Sigmoid colon (tissue), 3 donors: ENCODE measurements at regions not wholly inside any gene's neighbourhood (a gene's known extent, or its start where the extent isn't known, plus 50 kb on each side); places are given as distances from the start of the nearest gene placed in this dataset.

Source experiments
- CTCF ChIP-seq, 4 experiments: fragments of 450-650 bp in 3 of 4; fragments of 200-600 bp in 1 of 4; IDR thresholded peaks; one replicate each; pipeline ENCODE4 v1.5.1; 2016 to 2019; ENCODE audit warnings: antibody characterized with exemption in 4 of 4, mild to moderate bottlenecking in 3 of 4, moderate library complexity in 2 of 4
- POLR2A ChIP-seq, 2 donors: fragments of 450-650 bp; IDR thresholded peaks; one replicate each; pipeline ENCODE4 v1.6.1; 2016; ENCODE audit warnings: antibody characterized with exemption in 2 of 2, mild to moderate bottlenecking in 2 of 2, moderate library complexity in 2 of 2

DNA sequence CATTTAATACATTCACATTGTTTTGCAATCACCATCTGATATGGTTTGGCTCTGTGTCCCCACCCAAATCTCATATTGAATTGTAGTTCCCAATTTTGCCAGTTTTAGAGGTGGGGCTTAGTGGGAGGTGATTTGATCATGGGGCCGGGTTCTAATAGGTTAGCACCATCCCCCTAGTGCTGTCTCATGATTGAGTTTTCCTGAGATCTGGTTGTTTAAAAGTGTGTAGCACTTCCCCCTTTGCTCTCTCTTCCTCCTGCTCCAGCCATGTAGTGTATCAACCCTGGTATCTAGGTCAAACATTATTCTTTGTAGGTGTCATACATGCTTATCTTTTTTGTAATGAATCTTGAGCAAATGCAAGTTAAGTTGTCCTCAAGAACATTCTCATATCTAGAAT lies 83.3 kb upstream of the KIT start:
- TF ChIP-seq CTCF (IDR thresholded peaks at IDR 0.05) (no peak), POLR2A (IDR thresholded peaks at IDR 0.05) (no peak)
